GM21825 (cell line): ENCODE measurements at regions not wholly inside any gene's neighbourhood (a gene's known extent, or its start where the extent isn't known, plus 50 kb on each side); places are given as distances from the start of the nearest gene placed in this dataset.
"Not testable (repeated sequence)": the region's sequence is repeated elsewhere in the genome, so short reads cannot be mapped to it uniquely, and the experiment has no call there.

Experiments used
- ATAC-seq: cut with Tn5 transposase; IDR thresholded peaks from one replicate; pipeline ENCODE4 v1.9.1; 2021; ENCODE audit warnings: mild to moderate bottlenecking, moderate library complexity; ENCODE audit not compliant: unreplicated experiment

- ATAC-seq, result no peak
Measured at GRCh38 chr14:59036134-59036533, 152.3 kb upstream of the DAAM1 start.

GRCh38 chr14:59037086-59037485 is 151.4 kb upstream of the DAAM1 start:
- no peak for ATAC-seq

GRCh38 chr14:59037620-59038019 is 150.8 kb upstream of the DAAM1 start:
- ATAC-seq, result no peak

- no peak for ATAC-seq
Measured at GRCh38 chr14:59038746-59039145, 149.7 kb upstream of the DAAM1 start.

- ATAC-seq, result no peak
Measured at GRCh38 chr14:59041308-59041707, 147.2 kb upstream of the DAAM1 start.

- no peak for ATAC-seq
Measured at GRCh38 chr14:59044707-59045106, 143.8 kb upstream of the DAAM1 start.

GRCh38 chr14:59046746-59047145 is 141.7 kb upstream of the DAAM1 start:
- no peak for ATAC-seq

- no peak for ATAC-seq
Measured at GRCh38 chr14:59055006-59055405, 133.5 kb upstream of the DAAM1 start.

GRCh38 chr14:59055439-59056045 is 132.9 kb upstream of the DAAM1 start:
- no peak for ATAC-seq

GRCh38 chr14:59057551-59057950 is 130.9 kb upstream of the DAAM1 start:
- no peak for ATAC-seq

GRCh38 chr14:59058776-59059175 is 129.7 kb upstream of the DAAM1 start:
- not testable (repeated sequence) for ATAC-seq

- no peak for ATAC-seq
Measured at GRCh38 chr14:59060841-59061240, 127.6 kb upstream of the DAAM1 start.

GRCh38 chr14:59061292-59061691 is 127.2 kb upstream of the DAAM1 start:
- no peak for ATAC-seq

GRCh38 chr14:59063259-59063658 is 125.2 kb upstream of the DAAM1 start:
- ATAC-seq, result no peak

GRCh38 chr14:59067127-59067894 is 121.2 kb upstream of the DAAM1 start:
- ATAC-seq, result no peak

GRCh38 chr14:59069163-59069854 is 119.2 kb upstream of the DAAM1 start:
- no peak for ATAC-seq

GRCh38 chr14:59075506-59075905 is 113.0 kb upstream of the DAAM1 start:
- ATAC-seq, result no peak

- ATAC-seq, result no peak
Measured at GRCh38 chr14:59081720-59082119, 106.7 kb upstream of the DAAM1 start.

- no peak for ATAC-seq
Measured at GRCh38 chr14:59085207-59085739, 103.2 kb upstream of the DAAM1 start.

- ATAC-seq, result no peak
Measured at GRCh38 chr14:59086241-59086882, 102.1 kb upstream of the DAAM1 start.

GRCh38 chr14:59087240-59087639 is 101.2 kb upstream of the DAAM1 start:
- ATAC-seq, result no peak
